ENCODE measurements at regions not wholly inside any gene's neighbourhood (a gene's known extent, or its start where the extent isn't known, plus 50 kb on each side); places are given as distances from the start of the nearest gene placed in this dataset.

GRCh38 chr15:25532269-25533140 is 93.7 kb upstream of the UBE3A start:
- DNase-seq (ENCODE audit: low spot score) = no peak
- Histone ChIP-seq H3K27ac (no peak overlapping the region), H3K4me3 (no peak overlapping the region)
- no peak for TF ChIP-seq CTCF (IDR thresholded peaks at IDR 0.05)

- no peak for TF ChIP-seq CTCF (IDR thresholded peaks at IDR 0.05)
- no peak for DNase-seq (ENCODE audit: low spot score)
- H3K4me3 ChIP-seq = no peak overlapping the region
- H3K27ac ChIP-seq = no peak overlapping the region
Measured at GRCh38 chr15:25529774-25530173, 91.0 kb upstream of the UBE3A start.

GRCh38 chr15:25527118-25527517 is 88.3 kb upstream of the UBE3A start:
- no peak for TF ChIP-seq CTCF (IDR thresholded peaks at IDR 0.05)
- Histone ChIP-seq H3K27ac (no peak overlapping the region), H3K4me3 (no peak overlapping the region)
- no peak for DNase-seq (ENCODE audit: low spot score)

DNA sequence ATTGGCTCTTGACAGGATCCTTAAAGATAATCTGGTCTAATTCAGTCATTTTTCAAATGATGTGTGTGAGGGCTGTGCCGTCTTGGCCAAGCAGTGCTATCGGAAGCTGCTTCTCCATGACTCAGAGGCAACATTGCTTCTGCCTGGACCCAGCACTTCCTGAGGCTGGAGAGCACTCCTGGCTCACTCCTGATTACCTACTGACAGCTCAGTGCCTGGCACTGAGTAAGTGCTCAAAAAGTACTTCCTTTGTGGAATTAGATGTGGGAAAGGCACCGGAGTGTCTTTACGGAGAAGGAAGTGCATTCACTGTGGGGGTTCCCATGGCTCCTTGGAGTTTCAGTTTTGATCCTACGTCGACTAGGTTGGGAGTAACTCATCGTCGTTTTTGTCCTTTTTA is 86.9 kb upstream of the UBE3A start:
- no peak for TF ChIP-seq CTCF (IDR thresholded peaks at IDR 0.05)
- H3K27ac ChIP-seq = no peak overlapping the region
- no peak overlapping the region for H3K4me3 ChIP-seq
- no peak for DNase-seq (ENCODE audit: low spot score)

GRCh38 chr15:25515633-25516032 is 76.8 kb upstream of the UBE3A start:
- DNase-seq (ENCODE audit: low spot score) = no peak
- TF ChIP-seq CTCF (IDR thresholded peaks at IDR 0.05) = no peak
- Histone ChIP-seq H3K4me3 (no peak overlapping the region), H3K27ac (no peak overlapping the region)

DNA sequence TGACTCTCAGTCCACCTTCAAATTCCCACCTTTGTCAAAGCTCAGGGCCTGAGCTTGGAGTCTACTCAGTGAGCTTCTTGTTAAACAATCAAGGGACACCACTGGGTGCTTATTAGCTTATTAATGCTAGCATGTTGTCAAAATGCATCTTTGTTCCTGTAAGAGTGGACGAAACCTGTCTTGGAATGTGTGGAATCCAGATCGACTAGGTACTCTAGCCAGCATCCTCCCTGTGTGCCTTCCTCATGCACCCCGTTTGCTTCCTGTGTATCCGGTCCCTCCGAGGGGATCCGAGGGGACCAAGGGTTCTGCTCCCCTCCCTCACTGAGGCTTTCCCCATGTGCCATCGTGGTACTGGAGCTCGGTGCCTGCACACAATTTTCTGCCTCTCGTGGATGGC is 75.7 kb upstream of the UBE3A start:
- Histone ChIP-seq H3K4me3 (no peak overlapping the region), H3K27ac (no peak overlapping the region)
- no peak for DNase-seq (ENCODE audit: low spot score)
- no peak for TF ChIP-seq CTCF (IDR thresholded peaks at IDR 0.05)

- no peak for DNase-seq (ENCODE audit: low spot score)
- no peak for TF ChIP-seq CTCF (IDR thresholded peaks at IDR 0.05)
- Histone ChIP-seq H3K4me3 (no peak overlapping the region), H3K27ac (no peak overlapping the region)
Measured at GRCh38 chr15:25512957-25513356, 74.1 kb upstream of the UBE3A start.
